GM12892 (cell line): ENCODE measurements at regions not wholly inside any gene's neighbourhood (a gene's known extent, or its start where the extent isn't known, plus 50 kb on each side); places are given as distances from the start of the nearest gene placed in this dataset.

Source experiments
- POLR2A ChIP-seq: IDR thresholded peaks from 2 replicates; pipeline ENCODE4 v1.6.1; 2011; ENCODE audit warnings: low read depth, low read length, control low read depth
- TAF1 ChIP-seq: IDR thresholded peaks from 2 replicates; pipeline ENCODE4 v1.6.1; 2011; ENCODE audit warnings: low read depth, mild to moderate bottlenecking, control low read depth, low read length, borderline replicate concordance

- TF ChIP-seq POLR2A (no peak), TAF1 (no peak)
These were observed 57.4 kb upstream of the ULK4 start for GRCh38 chr3:42019144-42019952.
